Trophoblast cell (in vitro differentiated cells and primary cell): ENCODE measurements at regions not wholly inside any gene's neighbourhood (a gene's known extent, or its start where the extent isn't known, plus 50 kb on each side); places are given as distances from the start of the nearest gene placed in this dataset.

Experiments
- DNase-seq, 2 donors: peaks; one replicate each; pipeline ENCODE4 v3.0.0-alpha.2; 2016
- H2AFZ ChIP-seq: 2 replicates; pipeline ENCODE4 v1.6.1; 2013; ENCODE audit warnings: low read length, moderate library complexity, mild to moderate bottlenecking; ENCODE audit not compliant: insufficient read depth, poor library complexity
- H2AK5ac ChIP-seq: 2 replicates; pipeline ENCODE4 v1.6.1; 2013; ENCODE audit warnings: mild to moderate bottlenecking, low read length
- H2BK120ac ChIP-seq: 2 replicates; pipeline ENCODE4 v1.6.1; 2013; ENCODE audit warnings: low read length, mild to moderate bottlenecking, moderate library complexity; ENCODE audit not compliant: insufficient read depth, poor library complexity
- H2BK12ac ChIP-seq: 2 replicates; pipeline ENCODE4 v1.6.1; 2013; ENCODE audit warnings: mild to moderate bottlenecking, low read length, moderate library complexity
- H2BK5ac ChIP-seq: 2 replicates; pipeline ENCODE4 v1.6.1; 2013; ENCODE audit warnings: low read length, low read depth, moderate library complexity, mild to moderate bottlenecking; ENCODE audit not compliant: poor library complexity
- H3K14ac ChIP-seq: 2 replicates; pipeline ENCODE4 v1.6.1; 2013; ENCODE audit warnings: mild to moderate bottlenecking, low read length
- H3K18ac ChIP-seq: 2 replicates; pipeline ENCODE4 v1.6.1; 2013; ENCODE audit warnings: mild to moderate bottlenecking, low read length
- H3K23ac ChIP-seq: 2 replicates; pipeline ENCODE4 v1.6.1; 2013; ENCODE audit warnings: low read length
- H3K27ac ChIP-seq: 2 replicates; pipeline ENCODE4 v1.5.1; 2013; ENCODE audit warnings: low read depth, mild to moderate bottlenecking, inconsistent platforms, low read length, moderate library complexity
- H3K27me3 ChIP-seq: 2 replicates; pipeline ENCODE4 v1.6.1; 2013; ENCODE audit warnings: inconsistent platforms, mild to moderate bottlenecking, low read length, moderate library complexity; ENCODE audit not compliant: insufficient read depth
- H3K36me3 ChIP-seq, 2 experiments: 1 replicate in 1 of 2; 2 replicates in 1 of 2; pipeline ENCODE4 v1.6.1; 2013; ENCODE audit warnings: low read length in 2 of 2, mild to moderate bottlenecking in 2 of 2, moderate library complexity in 1 of 2; ENCODE audit not compliant: insufficient read depth in 2 of 2, control insufficient read depth in 1 of 2
- H3K4ac ChIP-seq: 2 replicates; pipeline ENCODE4 v1.6.1; 2013; ENCODE audit warnings: low read depth, mild to moderate bottlenecking, low read length, moderate library complexity
- H3K4me1 ChIP-seq, 2 experiments: 1 replicate in 1 of 2; 2 replicates in 1 of 2; pipeline ENCODE4 v1.6.1; 2013; ENCODE audit warnings: low read length in 2 of 2, mild to moderate bottlenecking in 2 of 2, moderate library complexity in 1 of 2; ENCODE audit not compliant: insufficient read depth in 2 of 2, control insufficient read depth in 1 of 2
- H3K4me2 ChIP-seq: 2 replicates; pipeline ENCODE4 v1.6.1; 2013; ENCODE audit warnings: inconsistent platforms, mild to moderate bottlenecking, low read length, moderate library complexity
- H3K4me3 ChIP-seq: 2 replicates; pipeline ENCODE4 v1.5.1; 2013; ENCODE audit warnings: mild to moderate bottlenecking, low read depth, low read length, inconsistent platforms
- H3K79me1 ChIP-seq: one replicate; pipeline ENCODE4 v1.6.1; 2013; ENCODE audit warnings: low read length
- H3K79me2 ChIP-seq: 2 replicates; pipeline ENCODE4 v1.6.1; 2013; ENCODE audit warnings: low read length, mild to moderate bottlenecking; ENCODE audit not compliant: control insufficient read depth, insufficient read depth, poor library complexity
- H3K9ac ChIP-seq: 2 replicates; pipeline ENCODE4 v1.6.1; 2013; ENCODE audit warnings: mild to moderate bottlenecking, low read length
- H3K9me3 ChIP-seq: 2 replicates; pipeline ENCODE4 v1.6.1; 2013; ENCODE audit warnings: low read depth, mild to moderate bottlenecking, control low read depth, inconsistent platforms, low read length; ENCODE audit not compliant: insufficient read depth
- H4K12ac ChIP-seq: 2 replicates; pipeline ENCODE4 v1.6.1; 2013; ENCODE audit warnings: low read depth, mild to moderate bottlenecking, low read length, moderate library complexity
- H4K8ac ChIP-seq: 2 replicates; pipeline ENCODE4 v1.6.1; 2013; ENCODE audit warnings: low read depth, mild to moderate bottlenecking, low read length, moderate library complexity
- H4K91ac ChIP-seq: one replicate; pipeline ENCODE4 v1.6.1; 2013; ENCODE audit warnings: low read depth, mild to moderate bottlenecking, low read length, moderate library complexity
- WGBS: extraction: QIAGEN DNeasy Blood & Tissue Kit; methylation state at CpG from one replicate; pipeline ENCODE4 v1.1.7; 2013; ENCODE audit warnings: missing lambda C conversion rate; ENCODE audit not compliant: insufficient read length, insufficient coverage; ENCODE audit errors: extremely low coverage; 5-methylcytosine and 5-hydroxymethylcytosine counted together

DNA sequence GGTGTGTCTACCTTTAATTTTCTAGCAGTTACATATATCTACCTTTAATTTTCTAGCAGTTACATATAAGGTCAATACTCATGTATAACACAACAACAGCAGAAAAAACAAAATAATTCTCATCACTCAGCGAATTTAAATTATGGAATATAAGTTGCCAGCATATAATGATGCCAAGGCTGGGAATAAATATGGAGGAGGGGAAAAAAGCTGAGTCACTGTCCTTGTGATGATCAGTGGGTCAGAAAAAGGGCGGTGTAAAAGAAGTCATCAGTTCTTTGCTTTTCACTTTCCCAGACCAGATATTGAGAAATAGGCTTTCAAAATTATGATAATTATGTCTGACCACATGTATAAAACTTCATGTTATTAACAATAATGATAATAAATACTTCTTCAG, 1471.7 kb downstream of the CDH8 start:
- no peak overlapping the region for H2BK5ac ChIP-seq
- H3K79me2 ChIP-seq = no peaks in the 10 kb centered on the region
- H3K18ac ChIP-seq = no peak overlapping the region
- no peaks in the 10 kb centered on the region for H3K9me3 ChIP-seq
- no peak overlapping the region for H3K4me2 ChIP-seq
- DNase-seq = no peak
- H3K14ac ChIP-seq = no peak overlapping the region
- H3K9ac ChIP-seq = no peak overlapping the region
- no peak overlapping the region for H4K12ac ChIP-seq
- no peak overlapping the region for H3K27ac ChIP-seq
- no peak overlapping the region for H4K91ac ChIP-seq
- H4K8ac ChIP-seq = no peak overlapping the region
- H2AFZ ChIP-seq = no peak overlapping the region
- H3K4ac ChIP-seq = no peak overlapping the region
- no peaks in the 10 kb centered on the region for H3K79me1 ChIP-seq
- H2BK12ac ChIP-seq = no peak overlapping the region
- H2BK120ac ChIP-seq = no peak overlapping the region
- no peak overlapping the region for H2AK5ac ChIP-seq
- no peaks in the 10 kb centered on the region for H3K4me1 ChIP-seq
- H3K36me3 ChIP-seq = no peaks in the 10 kb centered on the region
- no CpG with 5 or more reads among the region's 2 CpGs for WGBS
- no peak overlapping the region for H3K4me3 ChIP-seq
- no peak overlapping the region for H3K23ac ChIP-seq
- H3K27me3 ChIP-seq = no peaks in the 10 kb centered on the region

DNA sequence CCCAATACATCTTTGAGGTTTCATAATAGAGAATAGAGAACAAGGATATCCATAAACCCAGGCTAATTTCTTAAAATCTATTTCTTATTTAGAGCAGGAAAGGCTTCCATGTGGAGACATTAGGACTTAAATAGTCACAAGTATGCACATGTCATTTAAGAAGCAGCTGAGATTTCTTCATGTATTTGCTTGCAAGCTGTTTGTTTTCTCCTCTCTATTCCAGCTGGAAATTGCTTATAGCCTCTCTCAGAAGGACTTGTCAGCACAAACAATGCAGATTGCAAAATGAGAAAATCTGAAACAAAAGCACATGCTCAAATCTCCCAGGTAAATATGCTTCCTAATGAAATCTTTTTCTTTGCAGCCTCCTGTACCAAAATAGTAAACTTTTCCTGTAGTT, 1473.1 kb downstream of the CDH8 start:
- no peak overlapping the region for H3K23ac ChIP-seq
- DNase-seq = no peak

DNA sequence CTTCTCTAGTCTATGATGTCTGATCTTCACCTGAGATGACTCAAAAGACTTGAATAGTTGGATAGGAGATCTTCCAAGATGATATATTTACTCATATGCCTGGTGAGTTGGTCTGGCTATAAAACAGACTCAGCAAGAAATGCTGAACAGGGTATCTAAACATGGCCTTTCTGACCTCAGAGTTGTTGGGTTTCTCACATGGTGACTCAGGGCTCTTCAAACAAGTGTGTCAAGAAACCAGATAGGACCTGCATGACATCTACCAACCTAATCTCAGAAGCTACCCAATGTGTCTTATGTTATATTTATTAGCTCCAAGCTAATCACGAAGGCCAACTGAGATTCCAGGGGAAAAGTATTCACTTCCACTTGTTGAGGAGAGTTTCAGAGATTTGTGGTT, 1477.3 kb downstream of the CDH8 start:
- Histone ChIP-seq H3K18ac (no peak overlapping the region), H3K9me3 (no peaks in the 10 kb centered on the region), H3K27ac (no peak overlapping the region), H2AK5ac (no peak overlapping the region), H2AFZ (no peak overlapping the region), H3K9ac (no peak overlapping the region), H4K8ac (no peak overlapping the region), H3K4me3 (no peak overlapping the region), H2BK5ac (no peak overlapping the region), H3K4me1 (no peaks in the 10 kb centered on the region), H4K91ac (no peak overlapping the region), H3K23ac (no peak overlapping the region), H3K36me3 (no peaks in the 10 kb centered on the region), H3K14ac (no peak overlapping the region), H4K12ac (no peak overlapping the region), H3K4ac (no peak overlapping the region), H3K4me2 (no peak overlapping the region), H3K79me2 (no peaks in the 10 kb centered on the region), H2BK12ac (no peak overlapping the region), H3K27me3 (no peaks in the 10 kb centered on the region), H3K79me1 (no peaks in the 10 kb centered on the region), H2BK120ac (no peak overlapping the region)
- DNase-seq = no peak
- WGBS = no CpG with 5 or more reads among the region's 1 CpG

More for the DNA sequence above, 1473.1 kb downstream of the CDH8 start:
- Histone ChIP-seq H3K14ac (no peak overlapping the region), H2BK5ac (no peak overlapping the region), H3K18ac (no peak overlapping the region), H4K8ac (no peak overlapping the region), H3K79me1 (no peaks in the 10 kb centered on the region), H3K4me1 (no peaks in the 10 kb centered on the region), H3K4me3 (no peak overlapping the region), H3K27ac (no peak overlapping the region), H2AK5ac (no peak overlapping the region), H3K27me3 (no peaks in the 10 kb centered on the region), H4K12ac (no peak overlapping the region), H2BK12ac (no peak overlapping the region), H3K36me3 (no peaks in the 10 kb centered on the region), H3K9me3 (no peaks in the 10 kb centered on the region), H3K4ac (no peak overlapping the region), H2AFZ (no peak overlapping the region), H2BK120ac (no peak overlapping the region), H4K91ac (no peak overlapping the region), H3K4me2 (no peak overlapping the region), H3K79me2 (no peaks in the 10 kb centered on the region), H3K9ac (no peak overlapping the region)

DNA sequence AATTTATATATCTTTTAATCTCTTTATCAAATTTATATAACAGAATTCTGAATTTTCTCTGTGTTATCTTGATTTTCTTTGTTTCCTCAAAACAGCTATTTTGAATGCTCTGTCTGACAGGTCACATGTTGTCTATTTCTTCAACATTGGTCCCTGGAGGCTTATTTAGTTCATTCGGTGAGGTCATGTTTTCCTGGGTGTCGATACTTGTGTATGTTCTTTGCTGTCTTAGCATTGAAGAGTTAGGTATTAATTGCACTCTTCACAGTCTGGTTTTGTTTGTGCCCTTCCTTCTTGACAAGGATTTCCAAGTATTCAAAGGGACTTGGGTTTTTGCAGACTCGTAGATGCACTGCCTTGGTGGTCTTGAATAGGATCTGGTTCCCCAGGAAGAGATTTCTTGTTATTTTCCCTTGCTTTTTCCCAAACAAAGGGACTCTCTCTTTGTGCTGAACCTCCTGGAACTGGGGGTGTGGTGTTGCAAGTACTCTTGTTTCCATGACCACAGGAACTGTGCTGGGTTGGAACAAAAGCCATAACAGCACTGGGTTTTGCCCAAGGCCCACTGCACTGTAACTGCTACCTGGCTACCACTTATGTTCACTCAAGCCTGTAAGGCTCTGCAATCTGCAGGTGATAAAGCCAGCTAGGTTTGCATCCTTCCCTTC, 1483.0 kb downstream of the CDH8 start:
- no peak overlapping the region for H2BK5ac ChIP-seq
- H3K4me3 ChIP-seq = no peak overlapping the region
- H3K14ac ChIP-seq = no peak overlapping the region
- H4K12ac ChIP-seq = no peak overlapping the region
- no peak overlapping the region for H4K91ac ChIP-seq
- H3K27ac ChIP-seq = no peak overlapping the region
- no peaks in the 10 kb centered on the region for H3K9me3 ChIP-seq
- H4K8ac ChIP-seq = no peak overlapping the region
- H3K27me3 ChIP-seq = no peaks in the 10 kb centered on the region
- no peak for DNase-seq
- H3K79me1 ChIP-seq = no peaks in the 10 kb centered on the region
- no peaks in the 10 kb centered on the region for H3K79me2 ChIP-seq
- H3K36me3 ChIP-seq = no peaks in the 10 kb centered on the region
- H3K4me2 ChIP-seq = no peak overlapping the region
- H2BK120ac ChIP-seq = no peak overlapping the region
- no peaks in the 10 kb centered on the region for H3K4me1 ChIP-seq
- no peak overlapping the region for H2BK12ac ChIP-seq
- H3K23ac ChIP-seq = no peak overlapping the region
- no peak overlapping the region for H3K18ac ChIP-seq
- no peak overlapping the region for H2AK5ac ChIP-seq
- no peak overlapping the region for H3K4ac ChIP-seq
- no peak overlapping the region for H3K9ac ChIP-seq
- no CpG with 5 or more reads among the region's 3 CpGs for WGBS
- no peak overlapping the region for H2AFZ ChIP-seq
